Keratinocyte (primary cell): ENCODE measurements at regions not wholly inside any gene's neighbourhood (a gene's known extent, or its start where the extent isn't known, plus 50 kb on each side); places are given as distances from the start of the nearest gene placed in this dataset.

Source experiments
- DNase-seq: peaks from one replicate; pipeline ENCODE4 v3.0.0-alpha.2; 2011; ENCODE audit warnings: low read depth, missing footprints, low spot score
- FAIRE-seq: peaks from 2 replicates; lab custom pipeline; 2011; peaks lifted over from hg19 to GRCh38; lab: Jason Lieb, UNC
- H2AFZ ChIP-seq: 2 replicates; pipeline ENCODE4 v1.6.0; 2012; ENCODE audit warnings: low read length, control low read depth, inconsistent platforms; ENCODE audit not compliant: control insufficient read depth
- H3K27ac ChIP-seq: 2 replicates; pipeline ENCODE4 v1.5.1; 2011; ENCODE audit warnings: low read length; ENCODE audit not compliant: control insufficient read depth, insufficient read depth
- H3K27me3 ChIP-seq: 3 replicates; pipeline ENCODE4 v1.6.0; 2011; ENCODE audit warnings: low read length; ENCODE audit not compliant: control insufficient read depth, insufficient read depth; ENCODE audit errors: extremely low read depth
- H3K36me3 ChIP-seq, 2 experiments: 2 replicates in 1 of 2; 3 replicates in 1 of 2; pipeline ENCODE4 v1.5.1; 2011; ENCODE audit warnings: low read length in 2 of 2, mild to moderate bottlenecking in 1 of 2; ENCODE audit not compliant: control insufficient read depth in 2 of 2, insufficient read depth in 2 of 2; ENCODE audit errors: extremely low read depth in 1 of 2
- H3K4me1 ChIP-seq: 3 replicates; pipeline ENCODE4 v1.5.1; 2011; ENCODE audit warnings: low read length; ENCODE audit not compliant: control insufficient read depth, insufficient read depth; ENCODE audit errors: extremely low read depth
- H3K4me2 ChIP-seq: 3 replicates; pipeline ENCODE4 v1.6.0; 2011; ENCODE audit warnings: low read depth, low read length; ENCODE audit not compliant: control insufficient read depth, insufficient read depth; ENCODE audit errors: extremely low read depth
- H3K4me3 ChIP-seq, 3 experiments: fragments of 200-600 bp in 1 of 3; sonication (generic) in 1 of 3; 2 replicates in 2 of 3; 3 replicates in 1 of 3; pipeline ENCODE4 v1.5.1; 2011 to 2016; ENCODE audit warnings: low read length in 3 of 3, mild to moderate bottlenecking in 3 of 3, control low read depth in 2 of 3, inconsistent platforms in 1 of 3, low read depth in 1 of 3, mixed read lengths in 1 of 3, mixed run types in 1 of 3, moderate library complexity in 1 of 3; ENCODE audit not compliant: control insufficient read depth in 2 of 3, insufficient read depth in 2 of 3; ENCODE audit errors: extremely low read depth in 1 of 3
- H3K79me2 ChIP-seq: 2 replicates; pipeline ENCODE4 v1.6.0; 2012; ENCODE audit warnings: low read length; ENCODE audit not compliant: control insufficient read depth, insufficient read depth
- H3K9ac ChIP-seq: 3 replicates; pipeline ENCODE4 v1.6.0; 2011; ENCODE audit warnings: low read length; ENCODE audit not compliant: control insufficient read depth, insufficient read depth; ENCODE audit errors: extremely low read depth
- H3K9me1 ChIP-seq: 3 replicates; pipeline ENCODE4 v1.6.0; 2011; ENCODE audit warnings: low read length; ENCODE audit not compliant: control insufficient read depth, insufficient read depth; ENCODE audit errors: extremely low read depth
- H3K9me3 ChIP-seq: 2 replicates; pipeline ENCODE4 v1.5.1; 2012; ENCODE audit warnings: low read depth, low read length; ENCODE audit not compliant: control insufficient read depth
- H4K20me1 ChIP-seq: 3 replicates; pipeline ENCODE4 v1.6.0; 2011; ENCODE audit warnings: low read length; ENCODE audit not compliant: control insufficient read depth, insufficient read depth; ENCODE audit errors: extremely low read depth
- EZH2 ChIP-seq: IDR thresholded peaks from one replicate; pipeline ENCODE4 v1.6.1; 2012; ENCODE audit warnings: inconsistent platforms, mild to moderate bottlenecking, low read length, moderate library complexity
- dilution Hi-C: fragments of 300-500 bp; cut with MboI; formaldehyde crosslinking; loops from one replicate; pipeline ENCODE4 v1.7.0; 2020; ENCODE audit warnings: low sequenced_read_pairs; ENCODE audit not compliant: extremely low pct_ligation_motif_present
- TF ChIP-seq, protein P1 (sequence below), 3 experiments: IDR thresholded peaks in 1 of 3; conservative IDR thresholded peaks in 1 of 3; optimal IDR thresholded peaks in 1 of 3; 2 replicates in 2 of 3; 3 replicates in 1 of 3; pipeline versions ENCODE3 to v1.5.1; 2011; ENCODE audit warnings: low read length in 3 of 3, mild to moderate bottlenecking in 3 of 3, moderate library complexity in 2 of 3, control low read depth in 1 of 3, inconsistent platforms in 1 of 3; ENCODE audit not compliant: insufficient read depth in 2 of 3; ENCODE audit errors: extremely low read depth in 1 of 3

DNA sequence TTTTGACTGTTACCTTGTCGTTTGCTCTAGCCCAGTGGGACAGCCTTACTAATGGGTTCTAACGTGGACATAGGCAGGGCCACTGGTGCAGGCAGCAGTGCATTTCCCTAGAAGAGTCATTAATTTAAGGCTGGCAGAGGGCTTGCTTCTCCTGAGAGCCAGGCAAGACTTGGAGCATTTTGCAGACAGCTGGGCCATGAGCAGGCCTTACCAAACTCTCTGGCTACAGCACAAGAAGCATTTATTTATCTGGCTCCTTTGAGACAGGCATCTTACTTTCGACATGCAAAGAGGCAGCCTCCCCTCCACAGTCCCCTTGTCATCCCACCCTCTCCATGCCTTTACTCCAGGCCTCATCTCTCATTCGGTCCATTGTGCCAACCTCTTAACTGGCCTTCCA lies 139.9 kb downstream of the CSNK2A3 start:
- Histone ChIP-seq H3K27me3 (peaks cover 5% of the 10 kb centered on the region), H4K20me1 (no peaks in the 10 kb centered on the region), H3K4me3 (no peak overlapping the region), H2AFZ (no peak overlapping the region), H3K9me1 (no peaks in the 10 kb centered on the region), H3K4me2 (no peak overlapping the region), H3K79me2 (no peaks in the 10 kb centered on the region), H3K36me3 (no peaks in the 10 kb centered on the region), H3K4me1 (peaks cover 12% of the 10 kb centered on the region), H3K27ac (no peak overlapping the region), H3K9ac (no peak overlapping the region), H3K9me3 (no peaks in the 10 kb centered on the region)
- no peak for DNase-seq
- dilution Hi-C loops: no loop called here
- FAIRE-seq: no peak
- TF ChIP-seq, protein P1, sequence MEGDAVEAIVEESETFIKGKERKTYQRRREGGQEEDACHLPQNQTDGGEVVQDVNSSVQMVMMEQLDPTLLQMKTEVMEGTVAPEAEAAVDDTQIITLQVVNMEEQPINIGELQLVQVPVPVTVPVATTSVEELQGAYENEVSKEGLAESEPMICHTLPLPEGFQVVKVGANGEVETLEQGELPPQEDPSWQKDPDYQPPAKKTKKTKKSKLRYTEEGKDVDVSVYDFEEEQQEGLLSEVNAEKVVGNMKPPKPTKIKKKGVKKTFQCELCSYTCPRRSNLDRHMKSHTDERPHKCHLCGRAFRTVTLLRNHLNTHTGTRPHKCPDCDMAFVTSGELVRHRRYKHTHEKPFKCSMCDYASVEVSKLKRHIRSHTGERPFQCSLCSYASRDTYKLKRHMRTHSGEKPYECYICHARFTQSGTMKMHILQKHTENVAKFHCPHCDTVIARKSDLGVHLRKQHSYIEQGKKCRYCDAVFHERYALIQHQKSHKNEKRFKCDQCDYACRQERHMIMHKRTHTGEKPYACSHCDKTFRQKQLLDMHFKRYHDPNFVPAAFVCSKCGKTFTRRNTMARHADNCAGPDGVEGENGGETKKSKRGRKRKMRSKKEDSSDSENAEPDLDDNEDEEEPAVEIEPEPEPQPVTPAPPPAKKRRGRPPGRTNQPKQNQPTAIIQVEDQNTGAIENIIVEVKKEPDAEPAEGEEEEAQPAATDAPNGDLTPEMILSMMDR (optimal IDR thresholded peaks at IDR 0.05 in 1 of 3, IDR thresholded peaks at IDR 0.05 in 1 of 3, conservative IDR thresholded peaks at IDR 0.05 in 1 of 3; ENCODE audit: extremely low read depth in 1 of 3, insufficient read depth in 2 of 3, low read length in 3 of 3): no peak
- no peak for TF ChIP-seq EZH2

DNA sequence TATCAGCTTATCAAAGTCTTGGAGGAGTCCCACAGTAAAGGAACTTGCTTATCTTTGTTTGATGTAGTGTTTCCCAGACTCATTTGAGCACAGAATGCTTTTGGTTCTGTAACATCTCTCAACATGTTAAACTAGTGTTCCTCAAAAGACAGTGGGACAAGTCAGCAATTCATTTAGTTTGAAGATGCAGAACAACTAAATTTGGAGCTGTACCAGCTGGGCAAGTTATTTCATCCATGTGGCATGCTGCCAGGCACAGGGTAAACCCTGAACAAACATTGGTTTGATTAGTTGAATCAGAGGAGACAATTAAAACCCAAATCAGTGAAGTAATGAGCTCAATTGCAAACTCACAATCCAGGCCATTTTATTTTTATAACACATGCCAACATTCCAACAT lies 141.2 kb downstream of the CSNK2A3 start:
- Histone ChIP-seq H4K20me1 (no peaks in the 10 kb centered on the region), H3K4me2 (no peak overlapping the region), H3K9me3 (no peaks in the 10 kb centered on the region), H3K9ac (no peak overlapping the region), H3K79me2 (no peaks in the 10 kb centered on the region), H3K27ac (no peak overlapping the region), H3K36me3 (no peaks in the 10 kb centered on the region), H3K9me1 (no peaks in the 10 kb centered on the region), H3K4me3 (no peak overlapping the region), H3K27me3 (peaks cover 5% of the 10 kb centered on the region), H2AFZ (no peak overlapping the region), H3K4me1 (peaks cover 12% of the 10 kb centered on the region)
- DNase-seq (no peak), FAIRE-seq (no peak)
- dilution Hi-C loops: no loop called here
- TF ChIP-seq, protein P1 (optimal IDR thresholded peaks at IDR 0.05 in 1 of 3, IDR thresholded peaks at IDR 0.05 in 1 of 3, conservative IDR thresholded peaks at IDR 0.05 in 1 of 3; ENCODE audit: extremely low read depth in 1 of 3, insufficient read depth in 2 of 3, low read length in 3 of 3): no peak
- no peak for TF ChIP-seq EZH2
